ENCODE measurements at regions not wholly inside any gene's neighbourhood (a gene's known extent, or its start where the extent isn't known, plus 50 kb on each side); places are given as distances from the start of the nearest gene placed in this dataset.

GRCh38 chr17:13743906-13744305 is 142.2 kb upstream of the HS3ST3A1 start:
- TF ChIP-seq RBBP5 (IDR thresholded peaks at IDR 0.05; ENCODE audit: borderline replicate concordance, low read depth, low read length), result no peak
- no peak for TF ChIP-seq EZH2 (IDR thresholded peaks at IDR 0.05; ENCODE audit: low read depth, low read length, severe bottlenecking)
- no peaks in the 10 kb centered on the region for H3K36me3 ChIP-seq (ENCODE audit: control insufficient read depth in 2 of 4, insufficient read depth in 4 of 4, low read length in 3 of 4)

More at GRCh38 chr17:13743906-13744305, 142.2 kb upstream of the HS3ST3A1 start:
- no peak overlapping the region for H3K23ac ChIP-seq (ENCODE audit: insufficient read length)
- WGBS, 2 experiments (ENCODE audit: extremely low coverage in 1 of 2, insufficient coverage in 1 of 2, insufficient read length in 1 of 2, insufficient replicate concordance in 2 of 2, low coverage in 1 of 2, low lambda C conversion rate in 2 of 2, missing lambda C conversion rate in 1 of 2), result 100% methylated on average over 3 of the region's 3 CpGs; no CpG with 5 or more reads in 1 of the 2 experiments
- H2BK5ac ChIP-seq (ENCODE audit: low read depth, low read length), result no peak overlapping the region
- POLR2A ChIA-PET (ENCODE audit: partially characterized antibody), result no interaction called here
- H4K5ac ChIP-seq (ENCODE audit: insufficient read length, low read depth, low read length), result no peak overlapping the region
- no peak overlapping the region for H4K91ac ChIP-seq (replicated peaks; ENCODE audit: insufficient read length, low read length)
- no peak overlapping the region for H2BK120ac ChIP-seq (replicated peaks; ENCODE audit: low read depth, low read length)
- H2BK20ac ChIP-seq (ENCODE audit: low read length), result no peak overlapping the region
- no peak overlapping the region for H3K9ac ChIP-seq (replicated peaks in 1 of 4; ENCODE audit: extremely low read depth in 1 of 4, low read depth in 3 of 4, low read length in 3 of 4)
- no peak for DNase-seq (ENCODE audit: low read depth in 1 of 2, low spot score in 2 of 2)
- peaks cover 0 to 6% of the 10 kb centered on the region in 2 experiments; a peak in 2 of 4 replicates for H3K9me3 ChIP-seq (ENCODE audit: insufficient read depth in 2 of 2, low read depth in 1 of 2, low read length in 1 of 2)
- no peak overlapping the region for H2BK12ac ChIP-seq (ENCODE audit: low read depth, low read length)
- no peak overlapping the region for H3K18ac ChIP-seq (ENCODE audit: extremely low read depth, low read length)
- no peaks in the 10 kb centered on the region for H4K20me1 ChIP-seq (replicated peaks in 1 of 2; ENCODE audit: control insufficient read depth in 1 of 2, insufficient read depth in 2 of 2, low read length in 2 of 2)
- no peak for FAIRE-seq
- H3K4me2 ChIP-seq (ENCODE audit: insufficient read depth in 1 of 2, low read depth in 2 of 2, low read length in 2 of 2), result no peak overlapping the region
- no peak overlapping the region for H2BK15ac ChIP-seq (ENCODE audit: low read length)
- H3K4ac ChIP-seq (replicated peaks; ENCODE audit: insufficient read length, low read depth, low read length), result no peak overlapping the region
- no peak overlapping the region for H3K27ac ChIP-seq (ENCODE audit: low read depth, low read length)
- no peak overlapping the region for H2AK5ac ChIP-seq (ENCODE audit: low read depth, low read length)
- H2AFZ ChIP-seq (ENCODE audit: low read length), result no peak overlapping the region
- no peaks in the 10 kb centered on the region for H3K4me1 ChIP-seq (replicated peaks in 1 of 4; ENCODE audit: control insufficient read depth in 3 of 4, insufficient read depth in 4 of 4, low read length in 3 of 4)
- no peaks in the 10 kb centered on the region for H3K27me3 ChIP-seq (replicated peaks in 1 of 4; ENCODE audit: control insufficient read depth in 3 of 4, extremely low read depth in 1 of 4, insufficient read depth in 3 of 4, low read length in 3 of 4)
- H3K14ac ChIP-seq (ENCODE audit: insufficient read length), result no peak overlapping the region
- H3K79me1 ChIP-seq (ENCODE audit: low read depth, low read length), result no peaks in the 10 kb centered on the region
- no peaks in the 10 kb centered on the region for H3K23me2 ChIP-seq (ENCODE audit: low read depth, low read length)
- no peak overlapping the region for H3K56ac ChIP-seq (replicated peaks; ENCODE audit: insufficient read length, low read depth, low read length)
- H3K79me2 ChIP-seq (ENCODE audit: control insufficient read depth in 1 of 2, insufficient read depth in 2 of 2, low read length in 2 of 2), result no peaks in the 10 kb centered on the region
- H4K8ac ChIP-seq (ENCODE audit: extremely low read depth, insufficient read depth, low read length), result no peak overlapping the region
- H3K4me3 ChIP-seq (ENCODE audit: extremely low read depth in 1 of 4, insufficient read depth in 2 of 4, low read depth in 3 of 4, low read length in 4 of 4), result no peak overlapping the region
- CTCF ChIA-PET (ENCODE audit: partially characterized antibody), result interaction anchor here (1.2 to 1.4 kb wide), 2 partner anchors 40 to 196 kb away, joined by 3 read pairs; no protein-coding TSS in a partner anchor

Data from H1 (cell line).